Mucosa of stomach (tissue), 1 donor: ENCODE measurements at regions not wholly inside any gene's neighbourhood (a gene's known extent, or its start where the extent isn't known, plus 50 kb on each side); places are given as distances from the start of the nearest gene placed in this dataset.

Experiments used
- H3K27me3 ChIP-seq: one replicate; pipeline ENCODE4 v1.7.0; 2013; ENCODE audit warnings: mild to moderate bottlenecking, low read length; ENCODE audit not compliant: control insufficient read depth, insufficient read depth
- H3K36me3 ChIP-seq: one replicate; pipeline ENCODE4 v1.7.0; 2013; ENCODE audit warnings: low read length; ENCODE audit not compliant: control insufficient read depth, insufficient read depth
- H3K4me1 ChIP-seq: one replicate; pipeline ENCODE4 v1.7.0; 2013; ENCODE audit warnings: mild to moderate bottlenecking, low read length; ENCODE audit not compliant: control insufficient read depth, insufficient read depth
- H3K4me3 ChIP-seq: one replicate; pipeline ENCODE4 v1.7.0; 2013; ENCODE audit warnings: low read length
- H3K9ac ChIP-seq: one replicate; pipeline ENCODE4 v1.7.0; 2013; ENCODE audit warnings: mild to moderate bottlenecking, low read length, moderate library complexity
- H3K9me3 ChIP-seq: one replicate; pipeline ENCODE4 v1.7.0; 2013; ENCODE audit warnings: mild to moderate bottlenecking, low read length, moderate library complexity; ENCODE audit not compliant: control insufficient read depth
- donor health status: Pancreatic carcinoma.

- H3K27me3 ChIP-seq: no peaks in the 10 kb centered on the region
- no peaks in the 10 kb centered on the region for H3K36me3 ChIP-seq
- H3K4me3 ChIP-seq: no peak overlapping the region
- H3K4me1 ChIP-seq: no peaks in the 10 kb centered on the region
- H3K9ac ChIP-seq: no peak overlapping the region
- H3K9me3 ChIP-seq: no peaks in the 10 kb centered on the region
Observed at GRCh38 chr12:125512541-125513298, 447.5 kb downstream of the AACS start.

- Histone ChIP-seq H3K36me3 (no peaks in the 10 kb centered on the region), H3K4me1 (no peaks in the 10 kb centered on the region), H3K4me3 (no peak overlapping the region), H3K27me3 (no peaks in the 10 kb centered on the region), H3K9me3 (no peaks in the 10 kb centered on the region), H3K9ac (no peak overlapping the region)
Observed at GRCh38 chr12:125515887-125516286, 450.7 kb downstream of the AACS start.

- H3K9me3 ChIP-seq: no peaks in the 10 kb centered on the region
- H3K27me3 ChIP-seq: no peaks in the 10 kb centered on the region
- no peak overlapping the region for H3K4me3 ChIP-seq
- H3K9ac ChIP-seq: no peak overlapping the region
- no peaks in the 10 kb centered on the region for H3K36me3 ChIP-seq
- H3K4me1 ChIP-seq: no peaks in the 10 kb centered on the region
Observed at GRCh38 chr12:125518074-125518473, 452.8 kb downstream of the AACS start.

GRCh38 chr12:125519026-125519651 is 453.9 kb downstream of the AACS start:
- Histone ChIP-seq H3K9ac (no peak overlapping the region), H3K9me3 (no peaks in the 10 kb centered on the region), H3K36me3 (no peaks in the 10 kb centered on the region), H3K27me3 (no peaks in the 10 kb centered on the region), H3K4me3 (no peak overlapping the region), H3K4me1 (no peaks in the 10 kb centered on the region)

GRCh38 chr12:125525879-125526278 is 460.6 kb downstream of the AACS start:
- no peak overlapping the region for H3K9ac ChIP-seq
- H3K27me3 ChIP-seq: no peaks in the 10 kb centered on the region

GRCh38 chr12:125528281-125528680 is 463.0 kb downstream of the AACS start:
- Histone ChIP-seq H3K4me1 (no peaks in the 10 kb centered on the region), H3K36me3 (no peaks in the 10 kb centered on the region), H3K9ac (no peak overlapping the region), H3K4me3 (no peak overlapping the region), H3K9me3 (no peaks in the 10 kb centered on the region), H3K27me3 (no peaks in the 10 kb centered on the region)

More at GRCh38 chr12:125525879-125526278, 460.6 kb downstream of the AACS start:
- no peak overlapping the region for H3K4me3 ChIP-seq
- H3K9me3 ChIP-seq: no peaks in the 10 kb centered on the region
- no peaks in the 10 kb centered on the region for H3K36me3 ChIP-seq
- no peaks in the 10 kb centered on the region for H3K4me1 ChIP-seq

- H3K4me3 ChIP-seq: no peak overlapping the region
- H3K4me1 ChIP-seq: no peaks in the 10 kb centered on the region
- no peaks in the 10 kb centered on the region for H3K9me3 ChIP-seq
- no peak overlapping the region for H3K9ac ChIP-seq
- H3K36me3 ChIP-seq: no peaks in the 10 kb centered on the region
- no peaks in the 10 kb centered on the region for H3K27me3 ChIP-seq
Observed at GRCh38 chr12:125530201-125530600, 465.0 kb downstream of the AACS start.

- H3K9ac ChIP-seq: no peak overlapping the region
- H3K9me3 ChIP-seq: no peaks in the 10 kb centered on the region
- H3K4me1 ChIP-seq: no peaks in the 10 kb centered on the region
Observed at GRCh38 chr12:125530876-125531275, 465.6 kb downstream of the AACS start.

GRCh38 chr12:125531574-125531973 is 466.3 kb downstream of the AACS start:
- Histone ChIP-seq H3K27me3 (no peaks in the 10 kb centered on the region), H3K4me1 (no peaks in the 10 kb centered on the region), H3K4me3 (no peak overlapping the region), H3K9ac (no peak overlapping the region), H3K36me3 (no peaks in the 10 kb centered on the region), H3K9me3 (no peaks in the 10 kb centered on the region)

More at GRCh38 chr12:125530876-125531275, 465.6 kb downstream of the AACS start:
- Histone ChIP-seq H3K36me3 (no peaks in the 10 kb centered on the region), H3K4me3 (no peak overlapping the region), H3K27me3 (no peaks in the 10 kb centered on the region)

GRCh38 chr12:125533434-125534029 is 468.3 kb downstream of the AACS start:
- no peaks in the 10 kb centered on the region for H3K36me3 ChIP-seq
- H3K27me3 ChIP-seq: no peaks in the 10 kb centered on the region
- H3K9me3 ChIP-seq: no peaks in the 10 kb centered on the region
- H3K4me1 ChIP-seq: no peaks in the 10 kb centered on the region
- H3K4me3 ChIP-seq: no peak overlapping the region
- H3K9ac ChIP-seq: no peak overlapping the region

GRCh38 chr12:125538401-125539199 is 473.4 kb downstream of the AACS start:
- Histone ChIP-seq H3K9me3 (no peaks in the 10 kb centered on the region), H3K4me3 (no peak overlapping the region), H3K4me1 (no peaks in the 10 kb centered on the region), H3K9ac (no peak overlapping the region), H3K27me3 (no peaks in the 10 kb centered on the region), H3K36me3 (no peaks in the 10 kb centered on the region)
